ENCODE measurements at regions not wholly inside any gene's neighbourhood (a gene's known extent, or its start where the extent isn't known, plus 50 kb on each side); places are given as distances from the start of the nearest gene placed in this dataset.

GRCh38 chr14:66074537-66074936 lies 411.6 kb upstream of the CCDC196 start:
- H3K36me3 ChIP-seq (ENCODE audit: control insufficient read depth in 2 of 2, insufficient read depth in 2 of 2, low read length in 1 of 2): no peaks in the 10 kb centered on the region
- CTCF ChIA-PET: interaction anchor here (0.5 to 1.3 kb wide), 3 partner anchors 76 to 118 kb away, joined by 3 to 4 read pairs (median 3); no protein-coding TSS in a partner anchor
- H4K20me1 ChIP-seq (ENCODE audit: control insufficient read depth, insufficient read depth): no peaks in the 10 kb centered on the region
- DNase-seq (ENCODE audit: low read depth, low spot score): no peak
- intact Hi-C loops (cut with micrococcal nuclease; ENCODE audit: unreplicated experiment) (loop anchor here (5.0 kb wide), 2 partner anchors 662 to 852 kb away; partner anchors contain the start of gene FUT8), in situ Hi-C loops (cut with MboI) (loop anchor here (10.0 kb wide), 1 partner anchor 660 kb away; the partner anchor contains the start of gene FUT8)
- POLR2A ChIA-PET: no interaction called here
- SMC1A ChIA-PET (ENCODE audit: uncharacterized antibody, unreplicated experiment): no interaction called here
- H3K27me3 ChIP-seq (replicated peaks in 1 of 2; ENCODE audit: control insufficient read depth in 2 of 2, insufficient read depth in 2 of 2, low read length in 1 of 2): peaks cover 1 to 3% of the 10 kb centered on the region in 2 experiments; a peak in 3 of 4 replicates
- H3K27ac ChIP-seq (ENCODE audit: control insufficient read depth, insufficient read depth): no peak overlapping the region
- H3K4me1 ChIP-seq (ENCODE audit: control insufficient read depth, insufficient read depth, low read length): no peaks in the 10 kb centered on the region
- WGBS (ENCODE audit: insufficient coverage, insufficient replicate concordance, low lambda C conversion rate, missing lambda C conversion rate): 9% methylated on average over 4 of the region's 4 CpGs
- H3K79me2 ChIP-seq (ENCODE audit: control insufficient read depth, insufficient read depth, low read length): no peaks in the 10 kb centered on the region
- H3K9ac ChIP-seq (ENCODE audit: control insufficient read depth, insufficient read depth, low read length): no peak overlapping the region
- no peak overlapping the region for H3K4me2 ChIP-seq (ENCODE audit: control insufficient read depth, insufficient read depth)
- RAD21 ChIA-PET (ENCODE audit: unreplicated experiment): interaction anchor here (1.5 kb wide), 1 partner anchor 114 kb away, joined by 6 read pairs; no protein-coding TSS in a partner anchor
- no peak for FAIRE-seq
- ATAC-seq: no peak
- no peak overlapping the region for H3K4me3 ChIP-seq
- BruUV-seq (replicated peaks): no TSS peak
- H3K9me3 ChIP-seq (replicated peaks; ENCODE audit: control insufficient read depth, insufficient read depth, low read length): no peaks in the 10 kb centered on the region
- H2AFZ ChIP-seq (ENCODE audit: control insufficient read depth, low read depth, low read length): no peak overlapping the region
- no peak for TF ChIP-seq NR2C2 (IDR thresholded peaks at IDR 0.05; ENCODE audit: borderline replicate concordance, control insufficient read depth, insufficient read length, low read depth)
- peak; percentile 55; the same call in 1 of the 2 replicates for TF ChIP-seq PAX5 (IDR thresholded peaks at IDR 0.05; ENCODE audit: borderline replicate concordance, low read depth, low read length)

GRCh38 chr14:66076176-66076575 lies 410.0 kb upstream of the CCDC196 start:
- Histone ChIP-seq H3K4me2 (ENCODE audit: control insufficient read depth, insufficient read depth) (no peak overlapping the region), H3K9me3 (replicated peaks; ENCODE audit: control insufficient read depth, insufficient read depth, low read length) (no peaks in the 10 kb centered on the region), H3K9ac (ENCODE audit: control insufficient read depth, insufficient read depth, low read length) (no peak overlapping the region), H3K27me3 (replicated peaks in 1 of 2; ENCODE audit: control insufficient read depth in 2 of 2, insufficient read depth in 2 of 2, low read length in 1 of 2) (peaks cover 4 to 8% of the 10 kb centered on the region in 2 experiments), H3K36me3 (ENCODE audit: control insufficient read depth in 2 of 2, insufficient read depth in 2 of 2, low read length in 1 of 2) (no peaks in the 10 kb centered on the region), H3K4me1 (ENCODE audit: control insufficient read depth, insufficient read depth, low read length) (no peaks in the 10 kb centered on the region), H3K4me3 (no peak overlapping the region), H3K79me2 (ENCODE audit: control insufficient read depth, insufficient read depth, low read length) (no peaks in the 10 kb centered on the region), H2AFZ (ENCODE audit: control insufficient read depth, low read depth, low read length) (no peak overlapping the region), H3K27ac (ENCODE audit: control insufficient read depth, insufficient read depth) (no peak overlapping the region), H4K20me1 (ENCODE audit: control insufficient read depth, insufficient read depth) (no peaks in the 10 kb centered on the region)
- ChIA-PET RAD21 (ENCODE audit: unreplicated experiment) (no interaction called here), POLR2A (no interaction called here), SMC1A (ENCODE audit: uncharacterized antibody, unreplicated experiment) (no interaction called here), CTCF (no interaction called here)
- FAIRE-seq (no peak), ATAC-seq (no peak), DNase-seq (ENCODE audit: low read depth, low spot score) (no peak)
- 57% methylated on average over 3 of the region's 3 CpGs for WGBS (ENCODE audit: insufficient coverage, insufficient replicate concordance, low lambda C conversion rate, missing lambda C conversion rate)
- in situ Hi-C loops (cut with MboI) (loop anchor here (10.0 kb wide), 1 partner anchor 661 kb away; the partner anchor contains the start of gene FUT8), intact Hi-C loops (cut with micrococcal nuclease; ENCODE audit: unreplicated experiment) (no loop called here)
- no TSS peak for BruUV-seq (replicated peaks)
- no peak for TF ChIP-seq RCOR1 (conservative IDR thresholded peaks at IDR 0.05; ENCODE audit: low read depth, low read length)

Measured in GM12878 (cell line).